ENCODE measurements at regions not wholly inside any gene's neighbourhood (a gene's known extent, or its start where the extent isn't known, plus 50 kb on each side); places are given as distances from the start of the nearest gene placed in this dataset.

GRCh38 chr1:163897412-163898155 is 575.8 kb downstream of the NUF2 start:
- DNase-seq (ENCODE audit: low read depth), result no peak
- TF ChIP-seq CTCF (IDR thresholded peaks at IDR 0.05; ENCODE audit: control insufficient read depth, extremely low read depth, insufficient read depth), result no peak

GRCh38 chr1:163906283-163906682 is 584.5 kb downstream of the NUF2 start:
- H3K4me3 ChIP-seq (ENCODE audit: low read depth, low read length), result no peak overlapping the region
- no peak for DNase-seq (ENCODE audit: low read depth)

More at GRCh38 chr1:163897412-163898155, 575.8 kb downstream of the NUF2 start:
- no peak overlapping the region for H3K4me3 ChIP-seq (ENCODE audit: low read depth, low read length)

GRCh38 chr1:163912170-163912884 is 590.6 kb downstream of the NUF2 start:
- no peak for TF ChIP-seq CTCF (IDR thresholded peaks at IDR 0.05; ENCODE audit: control insufficient read depth, extremely low read depth, insufficient read depth)
- no peak overlapping the region for H3K4me3 ChIP-seq (ENCODE audit: low read depth, low read length)
- DNase-seq (ENCODE audit: low read depth), result no peak

More at GRCh38 chr1:163906283-163906682, 584.5 kb downstream of the NUF2 start:
- TF ChIP-seq CTCF (IDR thresholded peaks at IDR 0.05; ENCODE audit: control insufficient read depth, extremely low read depth, insufficient read depth), result no peak

GRCh38 chr1:163914785-163915413 is 593.1 kb downstream of the NUF2 start:
- no peak for TF ChIP-seq CTCF (IDR thresholded peaks at IDR 0.05; ENCODE audit: control insufficient read depth, extremely low read depth, insufficient read depth)
- no peak for DNase-seq (ENCODE audit: low read depth)
- no peak overlapping the region for H3K4me3 ChIP-seq (ENCODE audit: low read depth, low read length)

- DNase-seq (ENCODE audit: low read depth), result no peak
- no peak for TF ChIP-seq CTCF (IDR thresholded peaks at IDR 0.05; ENCODE audit: control insufficient read depth, extremely low read depth, insufficient read depth)
- no peak overlapping the region for H3K4me3 ChIP-seq (ENCODE audit: low read depth, low read length)
Measured at GRCh38 chr1:163922743-163923201, 601.0 kb downstream of the NUF2 start.

- TF ChIP-seq CTCF (IDR thresholded peaks at IDR 0.05; ENCODE audit: control insufficient read depth, extremely low read depth, insufficient read depth), result no peak
- H3K4me3 ChIP-seq (ENCODE audit: low read depth, low read length), result no peak overlapping the region
Measured at GRCh38 chr1:163924041-163924440, 602.3 kb downstream of the NUF2 start.

More at GRCh38 chr1:163924041-163924440, 602.3 kb downstream of the NUF2 start:
- DNase-seq (ENCODE audit: low read depth), result no peak
